ENCODE measurements at regions not wholly inside any gene's neighbourhood (a gene's known extent, or its start where the extent isn't known, plus 50 kb on each side); places are given as distances from the start of the nearest gene placed in this dataset.
A peak's percentile ranks its signal among the peaks of the same experiment; 100 is the strongest.

DNA sequence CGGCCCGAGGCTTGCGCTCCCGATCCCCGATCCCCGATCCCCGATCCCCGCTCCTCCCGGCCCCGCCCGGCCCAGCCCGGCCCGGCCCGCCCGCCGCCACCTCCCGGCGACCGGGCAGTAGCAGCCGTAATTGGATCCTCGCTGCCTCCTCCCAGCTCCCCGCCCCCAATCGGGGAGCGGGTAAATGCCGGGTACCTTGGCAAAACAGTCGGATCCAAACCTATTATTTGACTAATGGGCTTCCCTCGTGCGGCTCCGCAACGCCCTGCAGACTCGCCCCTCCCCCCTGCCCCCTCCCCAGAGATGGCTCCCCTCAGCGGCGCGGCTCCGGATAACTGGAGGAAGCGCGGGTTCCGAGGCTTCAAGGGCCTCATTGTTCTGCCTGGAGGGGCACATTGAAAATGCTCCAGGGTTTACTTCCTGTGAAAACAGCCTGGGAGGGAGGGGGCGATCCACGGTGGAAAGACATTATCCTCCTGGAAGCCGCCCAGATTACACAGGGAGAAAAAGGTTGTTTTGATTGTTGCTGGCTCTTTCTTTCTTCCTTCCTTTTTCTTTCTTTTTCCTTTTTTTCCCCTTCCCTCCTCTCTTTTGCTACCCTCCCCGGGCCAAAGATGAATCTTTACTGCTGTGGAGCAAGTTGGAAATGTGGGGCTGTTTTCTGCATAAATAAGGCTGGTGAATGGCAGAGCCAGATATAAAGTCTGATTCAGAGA lies 94.7 kb upstream of the ZMIZ1 start:
- ChIA-PET POLR2A (ENCODE audit: low non-redundant PET) (interaction anchor here (0.6 to 1.2 kb wide), 3 partner anchors 12 to 39 kb away, joined by 7 to 16 read pairs (median 14); no protein-coding TSS in a partner anchor), CTCF (interaction anchor here (0.6 to 1.0 kb wide), 3 partner anchors 10 to 92 kb away, joined by 3 to 8 read pairs (median 4); no protein-coding TSS in a partner anchor)
- H3K27me3 ChIP-seq (replicated peaks; ENCODE audit: insufficient read depth, low read depth, low read length, poor library complexity), result no peaks in the 10 kb centered on the region
- peaks cover 20% of the 10 kb centered on the region for H3K4me1 ChIP-seq (ENCODE audit: insufficient read depth, low read length, poor library complexity, severe bottlenecking)
- intact Hi-C loops (cut with micrococcal nuclease; ENCODE audit: unreplicated experiment), result loop anchor here (1.0 to 10.0 kb wide), 3 partner anchors 93 to 927 kb away; partner anchors contain the start of gene ZMIZ1
- no peaks in the 10 kb centered on the region for H3K9me3 ChIP-seq (ENCODE audit: low read depth, low read length, poor library complexity, severe bottlenecking)
- TSS peak; percentile 92 for BruUV-seq (replicated peaks)
- peak overlapping the region; percentile 51 for H3K4me3 ChIP-seq (ENCODE audit: low read depth, low read length, poor library complexity, severe bottlenecking)
- H3K36me3 ChIP-seq (ENCODE audit: insufficient read depth, low read length, poor library complexity, severe bottlenecking), result no peaks in the 10 kb centered on the region
- DNase-seq (ENCODE audit: low spot score), result peak; percentile 95
- TF ChIP-seq, protein P1, sequence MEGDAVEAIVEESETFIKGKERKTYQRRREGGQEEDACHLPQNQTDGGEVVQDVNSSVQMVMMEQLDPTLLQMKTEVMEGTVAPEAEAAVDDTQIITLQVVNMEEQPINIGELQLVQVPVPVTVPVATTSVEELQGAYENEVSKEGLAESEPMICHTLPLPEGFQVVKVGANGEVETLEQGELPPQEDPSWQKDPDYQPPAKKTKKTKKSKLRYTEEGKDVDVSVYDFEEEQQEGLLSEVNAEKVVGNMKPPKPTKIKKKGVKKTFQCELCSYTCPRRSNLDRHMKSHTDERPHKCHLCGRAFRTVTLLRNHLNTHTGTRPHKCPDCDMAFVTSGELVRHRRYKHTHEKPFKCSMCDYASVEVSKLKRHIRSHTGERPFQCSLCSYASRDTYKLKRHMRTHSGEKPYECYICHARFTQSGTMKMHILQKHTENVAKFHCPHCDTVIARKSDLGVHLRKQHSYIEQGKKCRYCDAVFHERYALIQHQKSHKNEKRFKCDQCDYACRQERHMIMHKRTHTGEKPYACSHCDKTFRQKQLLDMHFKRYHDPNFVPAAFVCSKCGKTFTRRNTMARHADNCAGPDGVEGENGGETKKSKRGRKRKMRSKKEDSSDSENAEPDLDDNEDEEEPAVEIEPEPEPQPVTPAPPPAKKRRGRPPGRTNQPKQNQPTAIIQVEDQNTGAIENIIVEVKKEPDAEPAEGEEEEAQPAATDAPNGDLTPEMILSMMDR (conservative IDR thresholded peaks at IDR 0.05; ENCODE audit: low read depth, low read length), result no peak
- TF ChIP-seq EZH2 (IDR thresholded peaks at IDR 0.05; ENCODE audit: borderline replicate concordance, low read depth, low read length, poor library complexity, severe bottlenecking), result no peak
- peak overlapping the region; percentile 80 for H3K27ac ChIP-seq (ENCODE audit: low read depth, low read length, poor library complexity, severe bottlenecking)

DNA sequence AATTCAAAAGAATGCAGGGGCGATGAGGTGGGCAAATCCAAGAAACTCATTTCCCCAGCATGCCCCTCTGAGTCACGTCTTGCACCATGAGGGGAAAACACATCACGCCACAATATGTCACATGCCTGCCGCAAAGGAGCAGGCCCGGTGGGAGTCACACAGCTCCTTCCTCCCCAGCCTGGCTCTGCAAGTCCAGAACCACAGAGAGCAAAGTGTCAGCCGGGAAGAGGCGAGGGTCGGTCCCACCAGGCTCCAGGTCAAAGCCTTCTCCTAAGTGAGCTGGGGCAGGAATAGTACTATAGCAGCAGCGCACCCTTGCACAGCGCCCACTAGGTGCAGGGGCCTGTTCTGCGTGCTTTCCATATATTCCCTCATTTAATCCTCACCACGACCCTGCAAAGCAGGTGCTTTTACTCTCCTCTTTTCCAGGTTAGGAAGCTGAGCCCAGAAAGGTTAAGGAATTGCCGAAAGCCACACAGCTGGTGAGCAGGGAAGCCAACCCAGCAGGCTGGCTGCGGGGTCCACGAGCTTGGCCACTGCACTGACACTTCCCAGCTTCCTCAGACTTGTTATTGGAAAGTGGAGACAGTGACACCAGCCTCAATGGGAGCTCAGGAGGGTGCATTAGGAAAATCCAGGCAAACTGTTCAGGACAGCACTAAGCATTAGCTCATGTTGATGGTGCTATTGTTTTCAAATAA lies 94.0 kb upstream of the ZMIZ1 start:
- POLR2A ChIA-PET (ENCODE audit: low non-redundant PET), result no interaction called here
- Histone ChIP-seq H3K9me3 (ENCODE audit: low read depth, low read length, poor library complexity, severe bottlenecking) (no peaks in the 10 kb centered on the region), H3K36me3 (ENCODE audit: insufficient read depth, low read length, poor library complexity, severe bottlenecking) (no peaks in the 10 kb centered on the region), H3K27ac (ENCODE audit: low read depth, low read length, poor library complexity, severe bottlenecking) (peak overlapping the region; percentile 80), H3K4me1 (ENCODE audit: insufficient read depth, low read length, poor library complexity, severe bottlenecking) (peaks cover 20% of the 10 kb centered on the region), H3K27me3 (replicated peaks; ENCODE audit: insufficient read depth, low read depth, low read length, poor library complexity) (no peaks in the 10 kb centered on the region), H3K4me3 (ENCODE audit: low read depth, low read length, poor library complexity, severe bottlenecking) (peak overlapping the region; percentile 51)
- intact Hi-C loops (cut with micrococcal nuclease; ENCODE audit: unreplicated experiment), result loop anchor here (1.0 to 10.0 kb wide), 3 partner anchors 93 to 927 kb away; partner anchors contain the start of gene ZMIZ1
- TF ChIP-seq, protein P1 (conservative IDR thresholded peaks at IDR 0.05; ENCODE audit: low read depth, low read length), result peak; percentile 92
- TF ChIP-seq EZH2 (IDR thresholded peaks at IDR 0.05; ENCODE audit: borderline replicate concordance, low read depth, low read length, poor library complexity, severe bottlenecking), result no peak
- CTCF ChIA-PET, result no interaction called here
- no TSS peak for BruUV-seq (replicated peaks)
- DNase-seq (ENCODE audit: low spot score), result peak; percentile 84

DNA sequence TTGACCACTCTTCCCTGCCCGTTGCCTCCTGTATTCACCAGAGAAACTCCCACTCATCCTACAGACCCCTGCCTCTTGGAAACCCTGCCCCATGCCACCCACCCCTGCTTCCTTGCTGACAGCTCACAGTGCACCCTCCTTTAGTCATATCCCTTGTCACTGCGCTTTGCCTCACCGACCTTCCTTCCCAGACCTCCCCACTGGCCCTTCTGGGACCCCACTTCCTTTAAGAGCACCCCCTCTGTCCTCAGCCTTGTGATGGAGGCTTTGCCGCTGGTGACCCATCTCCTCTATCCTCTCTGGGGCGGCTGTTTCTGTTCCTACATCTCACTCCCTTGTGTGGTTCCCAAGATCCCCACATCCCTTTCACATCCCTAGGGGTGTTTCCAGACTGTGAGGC lies 92.8 kb upstream of the ZMIZ1 start:
- Histone ChIP-seq H3K9me3 (ENCODE audit: low read depth, low read length, poor library complexity, severe bottlenecking) (no peaks in the 10 kb centered on the region), H3K4me3 (ENCODE audit: low read depth, low read length, poor library complexity, severe bottlenecking) (no peak overlapping the region), H3K36me3 (ENCODE audit: insufficient read depth, low read length, poor library complexity, severe bottlenecking) (no peaks in the 10 kb centered on the region), H3K4me1 (ENCODE audit: insufficient read depth, low read length, poor library complexity, severe bottlenecking) (peaks cover 20% of the 10 kb centered on the region), H3K27me3 (replicated peaks; ENCODE audit: insufficient read depth, low read depth, low read length, poor library complexity) (no peaks in the 10 kb centered on the region), H3K27ac (ENCODE audit: low read depth, low read length, poor library complexity, severe bottlenecking) (no peak overlapping the region)
- intact Hi-C loops (cut with micrococcal nuclease; ENCODE audit: unreplicated experiment), result loop anchor here (10.0 kb wide), 1 partner anchor 219 kb away; no protein-coding TSS in a partner anchor
- POLR2A ChIA-PET (ENCODE audit: low non-redundant PET), result no interaction called here
- BruUV-seq (replicated peaks), result no TSS peak
- DNase-seq (ENCODE audit: low spot score), result no peak
- TF ChIP-seq, protein P1 (conservative IDR thresholded peaks at IDR 0.05; ENCODE audit: low read depth, low read length), result no peak
- TF ChIP-seq EZH2 (IDR thresholded peaks at IDR 0.05; ENCODE audit: borderline replicate concordance, low read depth, low read length, poor library complexity, severe bottlenecking), result no peak
- CTCF ChIA-PET, result no interaction called here
